ENCODE measurements at regions not wholly inside any gene's neighbourhood (a gene's known extent, or its start where the extent isn't known, plus 50 kb on each side); places are given as distances from the start of the nearest gene placed in this dataset.

- H3K4me2 ChIP-seq: no peak overlapping the region
- no peak for FAIRE-seq
These were observed 67.1 kb upstream of the PGBD5 start for GRCh38 chr1:230493264-230493663.

GRCh38 chr1:230490436-230490835, 64.3 kb upstream of the PGBD5 start:
- DNase-seq (ENCODE audit: low read depth in 1 of 2, low spot score in 1 of 2) (no peak), FAIRE-seq (no peak), ATAC-seq (no peak)
- ChIA-PET POLR2A (no interaction called here), CTCF (no interaction called here)
- no peak overlapping the region for H3K4me2 ChIP-seq
- 30% methylated on average over 2 of the region's 2 CpGs for WGBS (ENCODE audit: missing lambda C conversion rate)
- TF ChIP-seq JUNB (IDR thresholded peaks at IDR 0.05) (no peak), KDM1A (IDR thresholded peaks at IDR 0.05; ENCODE audit: low read depth) (no peak), MAX (IDR thresholded peaks at IDR 0.05) (no peak), SREBF2 (IDR thresholded peaks at IDR 0.05) (no peak), RAD21 (conservative IDR thresholded peaks at IDR 0.05 in 1 of 2, IDR thresholded peaks at IDR 0.05 in 1 of 2) (no peak)
- no peaks in the 10 kb centered on the region for H3K4me1 ChIP-seq
- H3K4me3 ChIP-seq: no peak overlapping the region
- no peaks in the 10 kb centered on the region; the same call in 2 of the 3 replicates for H3K9me3 ChIP-seq
- H3K27ac ChIP-seq: no peak overlapping the region

More at GRCh38 chr1:230493264-230493663, 67.1 kb upstream of the PGBD5 start:
- H3K4me3 ChIP-seq: no peak overlapping the region
- CTCF ChIA-PET: no interaction called here
- POLR2A ChIA-PET: no interaction called here
- no peak for ATAC-seq
- TF ChIP-seq EHF (CRISPR knock-in tag; IDR thresholded peaks at IDR 0.05) (no peak), PBX3 (IDR thresholded peaks at IDR 0.05) (no peak), HMGXB4 (CRISPR knock-in tag; IDR thresholded peaks at IDR 0.05; ENCODE audit: borderline replicate concordance) (no peak), HOXB5 (CRISPR knock-in tag; IDR thresholded peaks at IDR 0.05) (no peak), E2F6 (IDR thresholded peaks at IDR 0.05; ENCODE audit: borderline replicate concordance, low read depth) (no peak), TP53 (CRISPR knock-in tag; IDR thresholded peaks at IDR 0.05) (no peak), ZSCAN20 (CRISPR knock-in tag; IDR thresholded peaks at IDR 0.05) (no peak), PHF8 (IDR thresholded peaks at IDR 0.05; ENCODE audit: borderline replicate concordance, low read depth) (no peak), REST (IDR thresholded peaks at IDR 0.05) (no peak), CHD2 (IDR thresholded peaks at IDR 0.05; ENCODE audit: low read length, partially characterized antibody) (no peak), POLR2AphosphoS2 (conservative IDR thresholded peaks at IDR 0.05; ENCODE audit: low read length) (no peak), HEYL (CRISPR knock-in tag; IDR thresholded peaks at IDR 0.05) (no peak), HOXB13 (CRISPR knock-in tag; IDR thresholded peaks at IDR 0.05; ENCODE audit: low read depth) (no peak), ZC3H11A (IDR thresholded peaks at IDR 0.05) (no peak), RFX5 (IDR thresholded peaks at IDR 0.05) (no peak), RARB (CRISPR knock-in tag; IDR thresholded peaks at IDR 0.05) (no peak), ESRRA (IDR thresholded peaks at IDR 0.05; ENCODE audit: borderline replicate concordance, low read length) (no peak), CEBPB (IDR thresholded peaks at IDR 0.05) (no peak)
- no peaks in the 10 kb centered on the region for H3K4me1 ChIP-seq
- WGBS (ENCODE audit: missing lambda C conversion rate): under 1% methylated on average over 3 of the region's 3 CpGs
- peaks cover 3% of the 10 kb centered on the region; the same call in 1 of the 3 replicates for H3K9me3 ChIP-seq
- no peak for DNase-seq (ENCODE audit: low read depth in 1 of 2, low spot score in 1 of 2)
- H3K27ac ChIP-seq: no peak overlapping the region
